Peyer's patch (tissue), 4 donors: ENCODE measurements at regions not wholly inside any gene's neighbourhood (a gene's known extent, or its start where the extent isn't known, plus 50 kb on each side); places are given as distances from the start of the nearest gene placed in this dataset.

Source experiments
- CTCF ChIP-seq, 6 experiments: fragments of 450-650 bp in 4 of 6; fragments of 200-600 bp in 2 of 6; sonication (generic) in 1 of 6; IDR thresholded peaks; one replicate each; pipeline ENCODE4 v1.5.1; 2017 to 2019; ENCODE audit warnings: antibody characterized with exemption in 6 of 6, mild to moderate bottlenecking in 3 of 6, moderate library complexity in 1 of 6
- POLR2A ChIP-seq, 2 donors: fragments of 450-650 bp; IDR thresholded peaks; one replicate each; pipeline ENCODE4 v1.5.1; 2017; ENCODE audit warnings: antibody characterized with exemption in 2 of 2, mild to moderate bottlenecking in 2 of 2, moderate library complexity in 2 of 2

GRCh38 chr6:56767435-56767834 is 124.7 kb upstream of the DST start:
- TF ChIP-seq CTCF (IDR thresholded peaks at IDR 0.05): no peak
- no peak for TF ChIP-seq POLR2A (IDR thresholded peaks at IDR 0.05)
